ENCODE measurements at regions not wholly inside any gene's neighbourhood (a gene's known extent, or its start where the extent isn't known, plus 50 kb on each side); places are given as distances from the start of the nearest gene placed in this dataset.

GRCh38 chr10:130737186-130737585, 574.3 kb downstream of the TCERG1L start:
- no peak for DNase-seq

- DNase-seq, result no peak
These were observed 573.9 kb downstream of the TCERG1L start for GRCh38 chr10:130737621-130738020.

GRCh38 chr10:130739016-130739756, 572.3 kb downstream of the TCERG1L start:
- DNase-seq, result no peak

- DNase-seq, result no peak
These were observed 571.8 kb downstream of the TCERG1L start for GRCh38 chr10:130739757-130740145.

- DNase-seq, result no peak
These were observed 571.4 kb downstream of the TCERG1L start for GRCh38 chr10:130740166-130740565.

GRCh38 chr10:130740915-130741750, 570.4 kb downstream of the TCERG1L start:
- DNase-seq, result no peak

GRCh38 chr10:130741901-130742855, 569.3 kb downstream of the TCERG1L start:
- no peak for DNase-seq

GRCh38 chr10:130742941-130743675, 568.4 kb downstream of the TCERG1L start:
- no peak for DNase-seq

GRCh38 chr10:130743751-130744271, 567.7 kb downstream of the TCERG1L start:
- DNase-seq, result no peak

- DNase-seq, result no peak
These were observed 566.9 kb downstream of the TCERG1L start for GRCh38 chr10:130744631-130745030.

- no peak for DNase-seq
These were observed 566.3 kb downstream of the TCERG1L start for GRCh38 chr10:130745251-130745650.

GRCh38 chr10:130745821-130746220, 565.7 kb downstream of the TCERG1L start:
- no peak for DNase-seq

- no peak for DNase-seq
These were observed 565.2 kb downstream of the TCERG1L start for GRCh38 chr10:130746311-130746710.

- no peak for DNase-seq
These were observed 564.2 kb downstream of the TCERG1L start for GRCh38 chr10:130747356-130747755.

- DNase-seq, result no peak
These were observed 563.6 kb downstream of the TCERG1L start for GRCh38 chr10:130747946-130748345.

GRCh38 chr10:130748409-130749057, 563.0 kb downstream of the TCERG1L start:
- no peak for DNase-seq

- no peak for DNase-seq
These were observed 561.6 kb downstream of the TCERG1L start for GRCh38 chr10:130749911-130750310.

GRCh38 chr10:130750441-130750840, 561.1 kb downstream of the TCERG1L start:
- no peak for DNase-seq

- no peak for DNase-seq
These were observed 560.2 kb downstream of the TCERG1L start for GRCh38 chr10:130751106-130751840.

- DNase-seq, result no peak
These were observed 559.7 kb downstream of the TCERG1L start for GRCh38 chr10:130751851-130752250.

GRCh38 chr10:130756651-130757050, 554.9 kb downstream of the TCERG1L start:
- no peak for DNase-seq

All from hippocampal formation (tissue), 2 donors.